Panc1 (cell line): ENCODE measurements at regions not wholly inside any gene's neighbourhood (a gene's known extent, or its start where the extent isn't known, plus 50 kb on each side); places are given as distances from the start of the nearest gene placed in this dataset.

Experiments used
- ATAC-seq: fragments of 200-7000 bp; cut with Tn5 transposase; 2 replicates; pipeline ENCODE4 v1.9.1; 2020; ENCODE audit warnings: mild to moderate bottlenecking, moderate library complexity
- BruUV-seq: library from RNA; stranded (reverse); fragments of 400-500 nt; replicated peaks from 2 replicates; lab custom pipeline; 2021; lab: Mats Ljungman, UMichigan
- CTCF ChIA-PET: fragments of 300-600 bp; sonication (Branson Sonifier 250); formaldehyde crosslinking; loops from one replicate; lab custom pipeline; 2022; ENCODE audit warnings: antibody characterized with exemption; lab: Charles Lee
- POLR2A ChIA-PET: fragments of 300-600 bp; sonication (Branson Sonifier 250); formaldehyde crosslinking; loops from one replicate; lab custom pipeline; 2022; ENCODE audit warnings: antibody characterized with exemption; lab: Charles Lee
- DNase-seq: peaks from one replicate; pipeline ENCODE4 v3.0.0-alpha.2; 2010; ENCODE audit warnings: low read depth, low spot score
- H3K27ac ChIP-seq: 2 replicates; pipeline ENCODE4 v1.5.1; 2011; ENCODE audit warnings: mild to moderate bottlenecking, low read length, inconsistent platforms
- H3K27me3 ChIP-seq: fragments of 200-500 bp; sonication (Bioruptor generic); 2 replicates; pipeline ENCODE4 v1.6.0; 2014; ENCODE audit warnings: low read length, inconsistent platforms; ENCODE audit not compliant: control insufficient read depth, insufficient read depth
- H3K36me3 ChIP-seq: fragments of 200-500 bp; sonication (Bioruptor generic); 2 replicates; pipeline ENCODE4 v1.5.1; 2014; ENCODE audit warnings: inconsistent platforms, mild to moderate bottlenecking, low read length, moderate library complexity; ENCODE audit not compliant: control insufficient read depth, insufficient read depth
- H3K4me1 ChIP-seq: 2 replicates; pipeline ENCODE4 v1.5.1; 2011; ENCODE audit warnings: inconsistent platforms, mild to moderate bottlenecking, low read length, moderate library complexity; ENCODE audit not compliant: control insufficient read depth, insufficient read depth
- H3K4me3 ChIP-seq, 2 experiments: 2 replicates each; pipeline ENCODE4 v1.5.1; 2011 to 2012; ENCODE audit warnings: low read depth in 2 of 2, low read length in 2 of 2, mild to moderate bottlenecking in 2 of 2, inconsistent platforms in 1 of 2, moderate library complexity in 1 of 2
- H3K9me3 ChIP-seq: fragments of 200-500 bp; sonication (Bioruptor generic); 2 replicates; pipeline ENCODE4 v1.5.1; 2014; ENCODE audit warnings: low read depth, mild to moderate bottlenecking, inconsistent platforms, low read length, moderate library complexity; ENCODE audit not compliant: control insufficient read depth, insufficient read depth
- POLR2AphosphoS5 ChIP-seq: IDR thresholded peaks from 2 replicates; pipeline ENCODE4 v1.6.1; 2012; ENCODE audit warnings: mild to moderate bottlenecking, low read depth, low read length, moderate library complexity
- SIN3A ChIP-seq: IDR thresholded peaks from 2 replicates; pipeline ENCODE4 v1.6.1; 2012; ENCODE audit warnings: low read depth, mild to moderate bottlenecking, low read length, moderate library complexity, borderline replicate concordance; ENCODE audit not compliant: insufficient read depth
- TCF7L2 ChIP-seq: IDR thresholded peaks from 2 replicates; pipeline ENCODE4 v1.6.1; 2011; ENCODE audit warnings: mild to moderate bottlenecking, low read depth, low read length, inconsistent platforms
- in situ Hi-C: cut with HindIII; loops from 2 replicates; pipeline ENCODE4 v1.10.0; 2016; ENCODE audit warnings: low sequenced_read_pairs, low pct_unique_long_range_greater_than_20kb
- intact Hi-C: fragments of 100-400 bp; cut with micrococcal nuclease; formaldehyde crosslinking; loops from one replicate; pipeline ENCODE4 v1.10.0; 2022; ENCODE audit not compliant: unreplicated experiment
- TF ChIP-seq, protein P1 (sequence below): fragments of 450-650 bp; IDR thresholded peaks from 2 replicates; pipeline ENCODE4 v1.5.1; 2017; ENCODE audit warnings: mild to moderate bottlenecking
- TF ChIP-seq, protein P2 (sequence below), 2 experiments: IDR thresholded peaks; 2 replicates each; pipeline ENCODE4 v1.6.1; 2011 to 2012; ENCODE audit warnings: low read depth in 2 of 2, control low read depth in 1 of 2, low read length in 1 of 2, mild to moderate bottlenecking in 1 of 2, moderate library complexity in 1 of 2; ENCODE audit not compliant: insufficient read depth in 1 of 2

DNA sequence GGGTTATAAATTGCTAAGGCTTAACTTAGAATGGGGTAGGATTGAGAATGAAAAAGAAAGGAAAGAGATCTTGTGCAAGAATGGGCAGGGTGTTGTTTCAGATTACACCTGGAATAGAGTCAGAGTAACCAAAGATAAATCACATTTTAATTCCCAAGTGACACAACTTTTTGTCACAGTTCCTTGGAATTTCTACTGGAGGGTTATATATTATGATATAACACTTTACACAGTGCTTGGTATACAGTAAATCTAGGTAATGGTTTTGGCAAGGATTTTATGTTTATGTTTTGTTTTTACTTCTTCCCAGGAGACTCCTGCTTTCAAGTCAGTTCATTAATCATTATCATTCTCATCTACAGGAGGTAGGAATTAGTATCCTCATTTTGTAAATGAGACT lies 115.7 kb upstream of the KCNJ16 start:
- Histone ChIP-seq H3K4me1 (no peaks in the 10 kb centered on the region), H3K9me3 (no peaks in the 10 kb centered on the region; the same call in 1 of the 2 replicates), H3K4me3 (no peak overlapping the region), H3K36me3 (no peaks in the 10 kb centered on the region), H3K27ac (no peak overlapping the region), H3K27me3 (no peaks in the 10 kb centered on the region)
- no peak for TF ChIP-seq SIN3A
- TF ChIP-seq POLR2AphosphoS5: no peak
- no peak for TF ChIP-seq TCF7L2
- no peak for DNase-seq
- intact Hi-C loops (no loop called here), in situ Hi-C loops (no loop called here)
- POLR2A ChIA-PET: no interaction called here
- no peak for ATAC-seq
- CTCF ChIA-PET: no interaction called here
- no TSS peak for BruUV-seq

DNA sequence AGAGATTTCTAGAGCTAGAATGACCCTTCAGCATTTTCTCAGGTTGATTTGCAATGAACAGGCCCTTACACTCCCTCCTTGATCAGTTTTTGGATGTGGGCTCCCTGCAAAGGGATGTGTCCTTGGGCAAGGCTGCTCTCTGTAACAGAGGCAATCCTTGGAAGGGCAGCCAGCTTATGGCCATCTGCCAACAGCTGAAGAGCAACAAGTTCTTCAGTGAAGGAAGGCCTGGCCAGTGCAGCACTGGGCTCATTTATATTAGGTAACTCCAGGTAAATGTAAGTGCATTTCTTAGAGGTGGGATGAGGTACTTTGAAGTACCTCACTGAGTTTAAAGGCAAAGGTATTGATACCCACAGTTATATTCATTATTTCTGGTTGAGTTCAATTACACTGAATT lies 114.3 kb upstream of the KCNJ16 start:
- no peaks in the 10 kb centered on the region for H3K4me1 ChIP-seq
- in situ Hi-C loops (no loop called here), intact Hi-C loops (no loop called here)
- no TSS peak for BruUV-seq
- TF ChIP-seq POLR2AphosphoS5: no peak
- CTCF ChIA-PET: no interaction called here
- H3K9me3 ChIP-seq: no peaks in the 10 kb centered on the region; the same call in 1 of the 2 replicates
- POLR2A ChIA-PET: interaction anchor here (0.6 kb wide), 1 partner anchor 304 kb away, joined by 3 read pairs; no protein-coding TSS in a partner anchor
- H3K36me3 ChIP-seq: no peaks in the 10 kb centered on the region
- ATAC-seq: no peak
- DNase-seq: no peak
- no peak overlapping the region for H3K4me3 ChIP-seq
- H3K27me3 ChIP-seq: no peaks in the 10 kb centered on the region
- no peak overlapping the region for H3K27ac ChIP-seq

DNA sequence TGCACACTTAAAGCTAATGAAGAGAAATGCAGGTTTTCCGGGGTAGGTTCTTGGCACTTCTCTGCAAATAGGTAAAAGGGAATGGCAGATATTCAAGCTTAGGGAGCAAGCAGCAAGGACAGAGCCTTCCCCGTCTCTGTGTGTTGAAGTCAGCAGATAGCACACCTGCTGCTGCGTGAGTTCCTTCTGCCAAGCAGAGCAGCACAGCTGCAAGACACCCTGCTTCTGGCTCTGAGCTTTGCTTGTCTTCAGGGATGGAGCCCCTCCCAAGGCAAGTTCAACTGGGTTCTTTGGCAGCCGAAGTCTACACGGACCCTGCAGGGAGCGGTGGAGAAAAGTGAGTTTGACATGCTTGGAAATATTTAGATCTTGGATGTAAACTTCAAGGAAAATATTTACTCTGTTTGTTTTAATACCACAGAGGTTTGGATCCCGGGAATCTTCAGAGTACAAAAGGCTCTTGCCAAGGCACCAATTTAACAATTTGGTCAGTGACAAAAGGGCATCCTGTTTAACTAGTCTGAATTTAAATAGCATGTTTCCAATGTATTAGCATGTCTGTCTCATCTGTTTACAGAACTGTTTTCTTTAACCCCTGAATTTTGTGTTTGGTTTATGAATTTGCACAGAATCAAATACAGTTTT lies 113.4 kb upstream of the KCNJ16 start:
- ChIA-PET CTCF (no interaction called here), POLR2A (no interaction called here)
- Histone ChIP-seq H3K9me3 (no peaks in the 10 kb centered on the region; the same call in 1 of the 2 replicates), H3K4me1 (no peaks in the 10 kb centered on the region), H3K27ac (no peak overlapping the region), H3K4me3 (no peak overlapping the region), H3K36me3 (no peaks in the 10 kb centered on the region), H3K27me3 (no peaks in the 10 kb centered on the region)
- ATAC-seq (no peak), DNase-seq (no peak)
- in situ Hi-C loops (no loop called here), intact Hi-C loops (no loop called here)
- no TSS peak for BruUV-seq
- TF ChIP-seq, protein P1, sequence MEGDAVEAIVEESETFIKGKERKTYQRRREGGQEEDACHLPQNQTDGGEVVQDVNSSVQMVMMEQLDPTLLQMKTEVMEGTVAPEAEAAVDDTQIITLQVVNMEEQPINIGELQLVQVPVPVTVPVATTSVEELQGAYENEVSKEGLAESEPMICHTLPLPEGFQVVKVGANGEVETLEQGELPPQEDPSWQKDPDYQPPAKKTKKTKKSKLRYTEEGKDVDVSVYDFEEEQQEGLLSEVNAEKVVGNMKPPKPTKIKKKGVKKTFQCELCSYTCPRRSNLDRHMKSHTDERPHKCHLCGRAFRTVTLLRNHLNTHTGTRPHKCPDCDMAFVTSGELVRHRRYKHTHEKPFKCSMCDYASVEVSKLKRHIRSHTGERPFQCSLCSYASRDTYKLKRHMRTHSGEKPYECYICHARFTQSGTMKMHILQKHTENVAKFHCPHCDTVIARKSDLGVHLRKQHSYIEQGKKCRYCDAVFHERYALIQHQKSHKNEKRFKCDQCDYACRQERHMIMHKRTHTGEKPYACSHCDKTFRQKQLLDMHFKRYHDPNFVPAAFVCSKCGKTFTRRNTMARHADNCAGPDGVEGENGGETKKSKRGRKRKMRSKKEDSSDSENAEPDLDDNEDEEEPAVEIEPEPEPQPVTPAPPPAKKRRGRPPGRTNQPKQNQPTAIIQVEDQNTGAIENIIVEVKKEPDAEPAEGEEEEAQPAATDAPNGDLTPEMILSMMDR: no peak
- no peak for TF ChIP-seq POLR2AphosphoS5
- no peak for TF ChIP-seq TCF7L2
- no peak for TF ChIP-seq SIN3A
- TF ChIP-seq, protein P2, sequence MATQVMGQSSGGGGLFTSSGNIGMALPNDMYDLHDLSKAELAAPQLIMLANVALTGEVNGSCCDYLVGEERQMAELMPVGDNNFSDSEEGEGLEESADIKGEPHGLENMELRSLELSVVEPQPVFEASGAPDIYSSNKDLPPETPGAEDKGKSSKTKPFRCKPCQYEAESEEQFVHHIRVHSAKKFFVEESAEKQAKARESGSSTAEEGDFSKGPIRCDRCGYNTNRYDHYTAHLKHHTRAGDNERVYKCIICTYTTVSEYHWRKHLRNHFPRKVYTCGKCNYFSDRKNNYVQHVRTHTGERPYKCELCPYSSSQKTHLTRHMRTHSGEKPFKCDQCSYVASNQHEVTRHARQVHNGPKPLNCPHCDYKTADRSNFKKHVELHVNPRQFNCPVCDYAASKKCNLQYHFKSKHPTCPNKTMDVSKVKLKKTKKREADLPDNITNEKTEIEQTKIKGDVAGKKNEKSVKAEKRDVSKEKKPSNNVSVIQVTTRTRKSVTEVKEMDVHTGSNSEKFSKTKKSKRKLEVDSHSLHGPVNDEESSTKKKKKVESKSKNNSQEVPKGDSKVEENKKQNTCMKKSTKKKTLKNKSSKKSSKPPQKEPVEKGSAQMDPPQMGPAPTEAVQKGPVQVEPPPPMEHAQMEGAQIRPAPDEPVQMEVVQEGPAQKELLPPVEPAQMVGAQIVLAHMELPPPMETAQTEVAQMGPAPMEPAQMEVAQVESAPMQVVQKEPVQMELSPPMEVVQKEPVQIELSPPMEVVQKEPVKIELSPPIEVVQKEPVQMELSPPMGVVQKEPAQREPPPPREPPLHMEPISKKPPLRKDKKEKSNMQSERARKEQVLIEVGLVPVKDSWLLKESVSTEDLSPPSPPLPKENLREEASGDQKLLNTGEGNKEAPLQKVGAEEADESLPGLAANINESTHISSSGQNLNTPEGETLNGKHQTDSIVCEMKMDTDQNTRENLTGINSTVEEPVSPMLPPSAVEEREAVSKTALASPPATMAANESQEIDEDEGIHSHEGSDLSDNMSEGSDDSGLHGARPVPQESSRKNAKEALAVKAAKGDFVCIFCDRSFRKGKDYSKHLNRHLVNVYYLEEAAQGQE (IDR thresholded peaks at IDR 0.05; ENCODE audit: insufficient read depth in 1 of 2, low read depth in 2 of 2, low read length in 1 of 2): no peak
